ENCODE measurements at regions not wholly inside any gene's neighbourhood (a gene's known extent, or its start where the extent isn't known, plus 50 kb on each side); places are given as distances from the start of the nearest gene placed in this dataset.

DNA sequence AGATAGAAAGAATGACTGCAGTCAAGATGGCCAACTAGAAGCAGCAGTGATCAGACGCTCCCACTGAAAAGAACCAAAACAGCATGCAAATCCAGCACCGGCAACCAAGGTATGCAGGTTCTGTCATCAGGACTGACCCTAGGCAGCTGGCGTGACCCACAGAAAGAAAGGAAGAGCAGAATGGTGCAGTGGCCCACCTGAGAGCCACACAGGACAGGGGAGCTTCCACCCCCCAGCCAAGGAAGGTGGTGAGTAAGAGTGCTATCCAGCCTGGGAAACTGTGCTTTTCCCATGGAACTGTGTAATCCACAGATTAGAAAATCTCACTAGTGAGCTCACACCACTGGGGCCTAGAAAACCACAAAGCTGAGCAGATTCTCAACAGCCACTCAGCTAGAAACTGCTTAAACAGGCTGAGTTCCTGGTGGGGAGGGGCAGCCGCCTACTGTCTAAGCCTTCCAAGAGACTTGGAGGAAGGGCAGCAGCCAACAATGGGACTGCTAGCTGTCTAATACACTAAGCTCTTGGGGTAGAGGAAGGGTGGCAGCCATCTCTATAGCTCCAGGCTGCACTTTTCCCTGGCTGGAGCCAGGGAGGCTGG lies 127.9 kb downstream of the EVA1A start:
- TF ChIP-seq EZH2phosphoT487 (IDR thresholded peaks at IDR 0.05; ENCODE audit: borderline replicate concordance, low read depth, low read length) = no peak
- TF ChIP-seq, protein P1, sequence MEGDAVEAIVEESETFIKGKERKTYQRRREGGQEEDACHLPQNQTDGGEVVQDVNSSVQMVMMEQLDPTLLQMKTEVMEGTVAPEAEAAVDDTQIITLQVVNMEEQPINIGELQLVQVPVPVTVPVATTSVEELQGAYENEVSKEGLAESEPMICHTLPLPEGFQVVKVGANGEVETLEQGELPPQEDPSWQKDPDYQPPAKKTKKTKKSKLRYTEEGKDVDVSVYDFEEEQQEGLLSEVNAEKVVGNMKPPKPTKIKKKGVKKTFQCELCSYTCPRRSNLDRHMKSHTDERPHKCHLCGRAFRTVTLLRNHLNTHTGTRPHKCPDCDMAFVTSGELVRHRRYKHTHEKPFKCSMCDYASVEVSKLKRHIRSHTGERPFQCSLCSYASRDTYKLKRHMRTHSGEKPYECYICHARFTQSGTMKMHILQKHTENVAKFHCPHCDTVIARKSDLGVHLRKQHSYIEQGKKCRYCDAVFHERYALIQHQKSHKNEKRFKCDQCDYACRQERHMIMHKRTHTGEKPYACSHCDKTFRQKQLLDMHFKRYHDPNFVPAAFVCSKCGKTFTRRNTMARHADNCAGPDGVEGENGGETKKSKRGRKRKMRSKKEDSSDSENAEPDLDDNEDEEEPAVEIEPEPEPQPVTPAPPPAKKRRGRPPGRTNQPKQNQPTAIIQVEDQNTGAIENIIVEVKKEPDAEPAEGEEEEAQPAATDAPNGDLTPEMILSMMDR (conservative IDR thresholded peaks at IDR 0.05; ENCODE audit: low read length) = no peak

Data from OCI-LY7 (cell line).